K562 (cell line): ENCODE measurements at regions not wholly inside any gene's neighbourhood (a gene's known extent, or its start where the extent isn't known, plus 50 kb on each side); places are given as distances from the start of the nearest gene placed in this dataset.
A peak's percentile ranks its signal among the peaks of the same experiment; 100 is the strongest.

Experiments
- ATAC-seq: fragments of 200-7000 bp; cut with Tn5 transposase; 3 replicates; pipeline ENCODE4 v1.9.1; 2020; ENCODE audit warnings: moderate library complexity
- BruUV-seq: library from RNA; stranded (reverse); fragments of 400-500 nt; replicated peaks from 2 replicates; lab custom pipeline; 2021; lab: Mats Ljungman, UMichigan
- CTCF ChIA-PET: fragments of 300-600 bp; formaldehyde crosslinking; extraction: SDS; loops from one replicate; lab custom pipeline; 2021; ENCODE audit warnings: low intra/inter-chr PET ratio; lab: Yijun Ruan, JAX
- POLR2A ChIA-PET: fragments of 300-600, 350-650 bp; sonication (Branson Sonifier 250); formaldehyde crosslinking; extraction: SDS; loops from one replicate; lab custom pipeline; 2021; ENCODE audit warnings: antibody characterized with exemption, inconsistent platforms; lab: Yijun Ruan, JAX
- DNase-seq, 4 experiments: peaks; one replicate each; pipeline versions ENCODE4 v3.0.0 to v3.0.0-alpha.2; 2011 to 2018; ENCODE audit warnings: low spot score in 3 of 4, mixed read lengths in 3 of 4; ENCODE audit errors: extremely low read depth in 1 of 4
- FAIRE-seq: peaks from 2 replicates; lab custom pipeline; 2011; peaks lifted over from hg19 to GRCh38; lab: Jason Lieb, UNC
- H2AFZ ChIP-seq: 2 replicates; pipeline ENCODE4 v1.6.0; 2011; ENCODE audit warnings: low read depth, low read length, control low read depth, inconsistent platforms
- H3K27ac ChIP-seq: fragments of 200-600 bp; 3 replicates; pipeline ENCODE4 v1.8.0; 2011; ENCODE audit warnings: low read depth, mild to moderate bottlenecking, control low read depth, inconsistent platforms, low read length, moderate library complexity, mixed read lengths; ENCODE audit errors: extremely low read depth
- H3K27me3 ChIP-seq, 2 experiments: fragments of 300-600 bp in 1 of 2; 2 replicates in 1 of 2; 3 replicates in 1 of 2; pipeline versions ENCODE4 v1.6.0 to v1.8.0; 2011; ENCODE audit warnings: inconsistent platforms in 2 of 2, low read length in 2 of 2, mild to moderate bottlenecking in 1 of 2, mixed read lengths in 1 of 2, moderate library complexity in 1 of 2; ENCODE audit not compliant: control insufficient read depth in 2 of 2, insufficient read depth in 2 of 2
- H3K36me3 ChIP-seq: fragments of 300-600 bp; 3 replicates; pipeline ENCODE4 v1.8.0; 2011; ENCODE audit warnings: mild to moderate bottlenecking, low read length, inconsistent platforms; ENCODE audit not compliant: control insufficient read depth, insufficient read depth
- H3K4me1 ChIP-seq, 2 experiments: fragments of 200-600 bp in 1 of 2; replicated peaks in 1 of 2; 2 replicates in 1 of 2; 3 replicates in 1 of 2; pipeline versions ENCODE4 v1.5.1 to v1.8.0; 2011; ENCODE audit warnings: inconsistent platforms in 2 of 2, low read length in 2 of 2, mild to moderate bottlenecking in 1 of 2, mixed read lengths in 1 of 2, moderate library complexity in 1 of 2; ENCODE audit not compliant: control insufficient read depth in 2 of 2, insufficient read depth in 2 of 2
- H3K4me2 ChIP-seq: 2 replicates; pipeline ENCODE4 v1.6.1; 2011; ENCODE audit warnings: low read length, control low read depth, inconsistent platforms, mixed read lengths; ENCODE audit not compliant: insufficient read depth
- H3K4me3 ChIP-seq: fragments of 200-600 bp; sonication (generic), shearing (Covaris generic); 2 replicates; pipeline ENCODE4 v1.5.1; 2016; ENCODE audit warnings: control low read depth, inconsistent platforms
- H3K79me2 ChIP-seq: fragments of 200-600 bp; 3 replicates; pipeline ENCODE4 v1.8.0; 2011; ENCODE audit warnings: low read length, inconsistent platforms; ENCODE audit not compliant: control insufficient read depth, insufficient read depth
- H3K9ac ChIP-seq, 2 experiments: 2 replicates each; pipeline versions ENCODE4 v1.6.0 to v1.6.1; 2011; ENCODE audit warnings: low read depth in 2 of 2, low read length in 2 of 2, control low read depth in 1 of 2, inconsistent platforms in 1 of 2, mild to moderate bottlenecking in 1 of 2, mixed read lengths in 1 of 2; ENCODE audit not compliant: insufficient read depth in 1 of 2
- H3K9me1 ChIP-seq: one replicate; pipeline ENCODE4 v1.6.0; 2011; ENCODE audit warnings: inconsistent platforms, mild to moderate bottlenecking, low read length, moderate library complexity; ENCODE audit not compliant: control insufficient read depth, insufficient read depth
- H3K9me3 ChIP-seq: replicated peaks from 2 replicates; pipeline ENCODE4 v1.5.1; 2011; ENCODE audit warnings: low read depth, low read length, inconsistent platforms; ENCODE audit not compliant: control insufficient read depth, insufficient read depth
- H4K20me1 ChIP-seq: replicated peaks from 2 replicates; pipeline ENCODE4 v1.6.1; 2011; ENCODE audit warnings: low read length, inconsistent platforms, mixed read lengths; ENCODE audit not compliant: control insufficient read depth, insufficient read depth
- ARHGAP35 ChIP-seq: fragments of 450-650 bp; IDR thresholded peaks from 2 replicates; pipeline ENCODE4 v1.6.1; 2018; ENCODE audit not compliant: partially characterized antibody
- L3MBTL2 ChIP-seq: fragments of 450-650 bp; IDR thresholded peaks from 2 replicates; pipeline ENCODE4 v1.6.1; 2016; ENCODE audit warnings: mild to moderate bottlenecking, moderate library complexity
- RAD21 ChIP-seq, 2 experiments: fragments of 250-450 bp in 1 of 2; fragments of 450-650 bp in 1 of 2; sonication (Bioruptor Pico) in 1 of 2; formaldehyde crosslinking in 1 of 2; IDR thresholded peaks in 1 of 2; conservative IDR thresholded peaks in 1 of 2; 2 replicates each; pipeline versions ENCODE4 v1.4.0 to v1.8.0; 2020 to 2022; ENCODE audit warnings: mild to moderate bottlenecking in 2 of 2, moderate library complexity in 1 of 2
- SIN3A ChIP-seq, 2 experiments: fragments of 150-350 bp in 1 of 2; IDR thresholded peaks; 2 replicates each; pipeline ENCODE4 v1.6.1; 2011 to 2016; ENCODE audit warnings: borderline replicate concordance in 2 of 2, low read depth in 2 of 2, low read length in 2 of 2, mild to moderate bottlenecking in 2 of 2, moderate library complexity in 2 of 2; ENCODE audit not compliant: control insufficient read depth in 1 of 2
- SOX6 ChIP-seq: fragments of 450-650 bp; IDR thresholded peaks from 2 replicates; pipeline ENCODE4 v1.6.1; 2014; ENCODE audit warnings: mild to moderate bottlenecking
- SREBF1 ChIP-seq: fragments of 150-350 bp; IDR thresholded peaks from 2 replicates; pipeline ENCODE4 v1.6.1; 2014; ENCODE audit warnings: antibody characterized with exemption, low read depth, low read length, borderline replicate concordance
- ZNF699 ChIP-seq: fragments of 250-450 bp; sonication (Bioruptor Pico); IDR thresholded peaks from 2 replicates; pipeline ENCODE4 v1.8.0; 2021; ENCODE audit warnings: mild to moderate bottlenecking, moderate library complexity; ENCODE audit not compliant: insufficient replicate concordance
- ZNF707 ChIP-seq: fragments of 250-450 bp; sonication (Bioruptor Pico); conservative IDR thresholded peaks from 2 replicates; pipeline ENCODE4 v1.8.0; 2022; ENCODE audit warnings: inconsistent platforms, mild to moderate bottlenecking, moderate library complexity
- WGBS: fragments of 100-300 bp; shearing (Covaris generic); methylation state at CpG from one replicate; pipeline ENCODE4 v1.1.6; 2016; ENCODE audit warnings: low coverage, mixed read lengths; ENCODE audit not compliant: insufficient coverage; ENCODE audit errors: missing lambda C conversion rate; 5-methylcytosine and 5-hydroxymethylcytosine counted together
- in situ Hi-C: fragments of 300-500 bp; cut with MboI; formaldehyde crosslinking; loops from 4 replicates; pipeline ENCODE4 v1.15.0; 2018; ENCODE audit warnings: inconsistent platforms, mixed read lengths
- intact Hi-C: fragments of 100-400 bp; cut with micrococcal nuclease; formaldehyde crosslinking; loops from 2 replicates; pipeline ENCODE4 v1.14.2; 2022
- TF ChIP-seq, protein P1 (sequence below), 3 experiments: IDR thresholded peaks in 2 of 3; conservative IDR thresholded peaks in 1 of 3; 2 replicates each; pipeline ENCODE4 v1.5.1; 2011 to 2012; ENCODE audit warnings: low read length in 3 of 3, mild to moderate bottlenecking in 3 of 3, control low read depth in 2 of 3, improper control_type of control experiment in 1 of 3, inconsistent platforms in 1 of 3, low read depth in 1 of 3, mixed read lengths in 1 of 3, moderate library complexity in 1 of 3; ENCODE audit not compliant: insufficient read depth in 2 of 3
- TF ChIP-seq, protein P2 (sequence below): fragments of 450-650 bp; formaldehyde crosslinking; conservative IDR thresholded peaks from 2 replicates; pipeline ENCODE4 v1.4.0; 2022; ENCODE audit warnings: mild to moderate bottlenecking, missing genetic modification characterization

- peak; percentile 74 for ATAC-seq
- BruUV-seq: no TSS peak
These were observed 610.5 kb downstream of the ACTR3B start for GRCh38 chr7:153370092-153370491.

More at GRCh38 chr7:153370092-153370491, 610.5 kb downstream of the ACTR3B start:
- H3K27me3 ChIP-seq: no peaks in the 10 kb centered on the region
- no peak overlapping the region for H3K9ac ChIP-seq
- H3K4me3 ChIP-seq: no peak overlapping the region
- in situ Hi-C loops: no loop called here
- H3K4me1 ChIP-seq: peaks cover 2 to 3% of the 10 kb centered on the region in 2 experiments; a peak in 3 of 5 replicates
- H3K79me2 ChIP-seq: no peaks in the 10 kb centered on the region
- TF ChIP-seq ARHGAP35 (no peak), RAD21 (CRISPR knock-in tag; conservative IDR thresholded peaks at IDR 0.05 in 1 of 2, IDR thresholded peaks at IDR 0.05 in 1 of 2) (peak in 1 of 2 experiments; percentile 12; a peak in 1 of 4 replicates), ZNF707 (CRISPR knock-in tag) (no peak), SREBF1 (no peak), SOX6 (0 out of 2 replicates have a peak, but pooled peaks have one; percentile 50), ZNF699 (no peak), L3MBTL2 (peak; percentile 12; the same call in 1 of the 2 replicates), SIN3A (IDR thresholded peaks at IDR 0.05; ENCODE audit: borderline replicate concordance in 2 of 2, control insufficient read depth in 1 of 2, low read depth in 2 of 2, low read length in 2 of 2) (no peak)
- TF ChIP-seq, protein P1, sequence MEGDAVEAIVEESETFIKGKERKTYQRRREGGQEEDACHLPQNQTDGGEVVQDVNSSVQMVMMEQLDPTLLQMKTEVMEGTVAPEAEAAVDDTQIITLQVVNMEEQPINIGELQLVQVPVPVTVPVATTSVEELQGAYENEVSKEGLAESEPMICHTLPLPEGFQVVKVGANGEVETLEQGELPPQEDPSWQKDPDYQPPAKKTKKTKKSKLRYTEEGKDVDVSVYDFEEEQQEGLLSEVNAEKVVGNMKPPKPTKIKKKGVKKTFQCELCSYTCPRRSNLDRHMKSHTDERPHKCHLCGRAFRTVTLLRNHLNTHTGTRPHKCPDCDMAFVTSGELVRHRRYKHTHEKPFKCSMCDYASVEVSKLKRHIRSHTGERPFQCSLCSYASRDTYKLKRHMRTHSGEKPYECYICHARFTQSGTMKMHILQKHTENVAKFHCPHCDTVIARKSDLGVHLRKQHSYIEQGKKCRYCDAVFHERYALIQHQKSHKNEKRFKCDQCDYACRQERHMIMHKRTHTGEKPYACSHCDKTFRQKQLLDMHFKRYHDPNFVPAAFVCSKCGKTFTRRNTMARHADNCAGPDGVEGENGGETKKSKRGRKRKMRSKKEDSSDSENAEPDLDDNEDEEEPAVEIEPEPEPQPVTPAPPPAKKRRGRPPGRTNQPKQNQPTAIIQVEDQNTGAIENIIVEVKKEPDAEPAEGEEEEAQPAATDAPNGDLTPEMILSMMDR (IDR thresholded peaks at IDR 0.05 in 2 of 3, conservative IDR thresholded peaks at IDR 0.05 in 1 of 3; ENCODE audit: insufficient read depth in 2 of 3, low read depth in 1 of 3, low read length in 3 of 3): peak; percentile 17 to 33 (median 27); a peak in 2 of 6 replicates
- TF ChIP-seq, protein P2, sequence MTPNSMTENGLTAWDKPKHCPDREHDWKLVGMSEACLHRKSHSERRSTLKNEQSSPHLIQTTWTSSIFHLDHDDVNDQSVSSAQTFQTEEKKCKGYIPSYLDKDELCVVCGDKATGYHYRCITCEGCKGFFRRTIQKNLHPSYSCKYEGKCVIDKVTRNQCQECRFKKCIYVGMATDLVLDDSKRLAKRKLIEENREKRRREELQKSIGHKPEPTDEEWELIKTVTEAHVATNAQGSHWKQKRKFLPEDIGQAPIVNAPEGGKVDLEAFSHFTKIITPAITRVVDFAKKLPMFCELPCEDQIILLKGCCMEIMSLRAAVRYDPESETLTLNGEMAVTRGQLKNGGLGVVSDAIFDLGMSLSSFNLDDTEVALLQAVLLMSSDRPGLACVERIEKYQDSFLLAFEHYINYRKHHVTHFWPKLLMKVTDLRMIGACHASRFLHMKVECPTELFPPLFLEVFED: no peak
- FAIRE-seq (no peak), DNase-seq (no peak)
- ChIA-PET CTCF (no interaction called here), POLR2A (interaction anchor here (0.5 kb wide), 1 partner anchor 522 kb away, joined by 3 read pairs; no protein-coding TSS in a partner anchor)
- intact Hi-C loops: loop anchor here (10.0 kb wide), 2 partner anchors 175 to 465 kb away; no protein-coding TSS in a partner anchor
- no peaks in the 10 kb centered on the region for H3K9me3 ChIP-seq
- H3K27ac ChIP-seq: no peak overlapping the region
- H3K4me2 ChIP-seq: 0 out of 2 replicates have a peak overlapping the region, but pooled peaks have one; percentile 17
- H4K20me1 ChIP-seq: no peaks in the 10 kb centered on the region
- H3K36me3 ChIP-seq: no peaks in the 10 kb centered on the region
- 14% methylated on average over 5 of the region's 5 CpGs for WGBS
- H3K9me1 ChIP-seq: no peaks in the 10 kb centered on the region
- H2AFZ ChIP-seq: no peak overlapping the region
